ENCODE measurements at regions not wholly inside any gene's neighbourhood (a gene's known extent, or its start where the extent isn't known, plus 50 kb on each side); places are given as distances from the start of the nearest gene placed in this dataset.

GRCh38 chr18:8962855-8963635 is 139.5 kb upstream of the NDUFV2 start:
- no peak overlapping the region for H3K4me3 ChIP-seq (replicated peaks; ENCODE audit: insufficient read depth, low read length)
- H3K27me3 ChIP-seq (ENCODE audit: insufficient read depth, poor library complexity, severe bottlenecking) = no peaks in the 10 kb centered on the region
- peak in 1 of 2 experiments; percentile 44 for DNase-seq (ENCODE audit: low read depth in 1 of 2, low spot score in 1 of 2)
- no peak overlapping the region for H3K27ac ChIP-seq (replicated peaks)
- TF ChIP-seq SPI1 (IDR thresholded peaks at IDR 0.05; ENCODE audit: borderline replicate concordance, low read depth) (no peak), CTCF (IDR thresholded peaks at IDR 0.05; ENCODE audit: insufficient read depth, low read length) (no peak), REST (IDR thresholded peaks at IDR 0.05; ENCODE audit: insufficient replicate concordance, low read depth) (no peak), POLR2AphosphoS5 (IDR thresholded peaks at IDR 0.05; ENCODE audit: low read depth) (no peak), GABPA (IDR thresholded peaks at IDR 0.05; ENCODE audit: low read depth) (no peak)

- TF ChIP-seq GABPA (IDR thresholded peaks at IDR 0.05; ENCODE audit: low read depth) = no peak
- TF ChIP-seq REST (IDR thresholded peaks at IDR 0.05; ENCODE audit: insufficient replicate concordance, low read depth) = no peak
- TF ChIP-seq SPI1 (IDR thresholded peaks at IDR 0.05; ENCODE audit: borderline replicate concordance, low read depth) = no peak
- no peak for TF ChIP-seq POLR2AphosphoS5 (IDR thresholded peaks at IDR 0.05; ENCODE audit: low read depth)
- no peak for TF ChIP-seq CTCF (IDR thresholded peaks at IDR 0.05; ENCODE audit: insufficient read depth, low read length)
- Histone ChIP-seq H3K27ac (replicated peaks) (no peak overlapping the region), H3K4me3 (replicated peaks; ENCODE audit: insufficient read depth, low read length) (no peak overlapping the region), H3K27me3 (ENCODE audit: insufficient read depth, poor library complexity, severe bottlenecking) (no peaks in the 10 kb centered on the region)
- no peak for DNase-seq (ENCODE audit: low read depth in 1 of 2, low spot score in 1 of 2)
Observed at GRCh38 chr18:8963876-8964275, 138.6 kb upstream of the NDUFV2 start.

- H3K27me3 ChIP-seq (ENCODE audit: insufficient read depth, poor library complexity, severe bottlenecking) = no peaks in the 10 kb centered on the region
- H3K4me3 ChIP-seq (replicated peaks; ENCODE audit: insufficient read depth, low read length) = no peak overlapping the region
- no peak overlapping the region for H3K27ac ChIP-seq (replicated peaks)
- no peak for TF ChIP-seq SPI1 (IDR thresholded peaks at IDR 0.05; ENCODE audit: borderline replicate concordance, low read depth)
- no peak for DNase-seq (ENCODE audit: low read depth in 1 of 2, low spot score in 1 of 2)
Observed at GRCh38 chr18:8965398-8965797, 137.1 kb upstream of the NDUFV2 start.

GRCh38 chr18:8966821-8967220 is 135.7 kb upstream of the NDUFV2 start:
- no peak overlapping the region for H3K4me3 ChIP-seq (replicated peaks; ENCODE audit: insufficient read depth, low read length)
- DNase-seq (ENCODE audit: low read depth in 1 of 2, low spot score in 1 of 2) = no peak
- H3K27ac ChIP-seq (replicated peaks) = no peak overlapping the region
- H3K27me3 ChIP-seq (ENCODE audit: insufficient read depth, poor library complexity, severe bottlenecking) = no peaks in the 10 kb centered on the region
- TF ChIP-seq REST (IDR thresholded peaks at IDR 0.05; ENCODE audit: insufficient replicate concordance, low read depth) = no peak
- no peak for TF ChIP-seq GABPA (IDR thresholded peaks at IDR 0.05; ENCODE audit: low read depth)
- TF ChIP-seq CTCF (IDR thresholded peaks at IDR 0.05; ENCODE audit: insufficient read depth, low read length) = no peak
- no peak for TF ChIP-seq SPI1 (IDR thresholded peaks at IDR 0.05; ENCODE audit: borderline replicate concordance, low read depth)
- TF ChIP-seq POLR2AphosphoS5 (IDR thresholded peaks at IDR 0.05; ENCODE audit: low read depth) = no peak

All from HL-60 (cell line).